ENCODE measurements at regions not wholly inside any gene's neighbourhood (a gene's known extent, or its start where the extent isn't known, plus 50 kb on each side); places are given as distances from the start of the nearest gene placed in this dataset.

DNA sequence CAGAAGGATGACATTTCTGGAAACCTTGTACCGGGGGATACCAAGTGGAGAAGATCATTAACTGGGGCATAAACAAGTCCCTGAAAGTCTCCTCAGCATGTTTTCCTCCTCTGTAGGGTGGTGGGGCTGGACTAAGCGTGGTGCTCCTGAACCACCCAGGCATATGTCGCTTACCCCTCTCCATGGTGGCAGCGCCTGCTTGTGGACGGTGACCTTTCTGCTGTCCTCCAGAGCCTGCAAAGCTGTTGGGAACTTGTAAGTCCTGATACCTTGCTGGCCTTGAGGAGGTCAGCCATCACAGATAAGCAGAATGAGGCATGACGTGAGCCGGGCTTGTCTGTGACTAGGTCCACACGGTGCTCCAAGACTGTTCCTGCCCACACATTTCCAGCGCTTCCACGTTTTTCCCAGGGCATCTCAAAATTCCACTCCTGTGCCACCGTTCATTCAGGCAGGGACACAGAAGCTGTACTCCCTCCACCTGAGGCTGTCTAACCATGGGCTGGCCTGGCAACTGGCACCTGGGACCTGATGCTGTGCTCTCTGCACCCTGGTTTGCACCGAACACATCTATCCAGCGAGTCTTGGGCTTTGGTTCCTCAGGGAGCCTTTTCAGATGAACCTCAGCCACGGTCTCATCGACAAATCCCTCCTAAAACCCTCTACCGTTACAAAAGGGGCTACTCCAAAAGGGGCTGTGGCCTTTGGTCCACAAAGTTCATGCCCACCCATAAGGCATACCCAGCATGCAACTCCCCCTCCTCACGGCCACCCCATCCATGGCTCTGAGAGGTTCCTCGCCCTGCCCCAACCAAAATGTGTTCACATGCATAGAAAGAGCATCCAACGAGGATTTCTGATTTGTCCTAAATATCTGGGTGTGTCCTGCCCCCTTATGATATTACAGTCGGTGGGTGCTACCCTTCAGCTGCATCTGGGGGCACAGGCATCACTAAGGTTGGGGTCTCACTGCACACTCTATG, 199.6 kb upstream of the DIO3 start:
- H3K27ac ChIP-seq (ENCODE audit: insufficient read depth, low read depth, low read length): no peak overlapping the region
- POLR2A ChIA-PET: no interaction called here
- no peaks in the 10 kb centered on the region for H4K20me1 ChIP-seq (replicated peaks; ENCODE audit: control insufficient read depth, extremely low read depth, insufficient read depth, low read length)
- FAIRE-seq (no peak), DNase-seq (ENCODE audit: low read depth, low spot score) (no peak)
- no peaks in the 10 kb centered on the region for H3K27me3 ChIP-seq (ENCODE audit: control insufficient read depth in 2 of 2, insufficient read depth in 2 of 2, low read length in 2 of 2)
- TF ChIP-seq EZH2 (IDR thresholded peaks at IDR 0.05; ENCODE audit: borderline replicate concordance, low read depth, low read length, severe bottlenecking) (no peak), JUN (IDR thresholded peaks at IDR 0.05; ENCODE audit: borderline replicate concordance, insufficient read depth, insufficient read length, low read depth) (no peak), MYC (IDR thresholded peaks at IDR 0.05; ENCODE audit: low read depth, low read length) (no peak), GATA2 (IDR thresholded peaks at IDR 0.05; ENCODE audit: insufficient read depth, insufficient read length, low read depth, low read length) (no peak), POLR2AphosphoS5 (IDR thresholded peaks at IDR 0.05; ENCODE audit: insufficient read depth, low read depth, low read length) (no peak), POLR2A (IDR thresholded peaks at IDR 0.05; ENCODE audit: low read depth, low read length) (no peak), FOS (IDR thresholded peaks at IDR 0.05; ENCODE audit: borderline replicate concordance, insufficient read depth, low read length) (no peak)
- TF ChIP-seq, protein P1, sequence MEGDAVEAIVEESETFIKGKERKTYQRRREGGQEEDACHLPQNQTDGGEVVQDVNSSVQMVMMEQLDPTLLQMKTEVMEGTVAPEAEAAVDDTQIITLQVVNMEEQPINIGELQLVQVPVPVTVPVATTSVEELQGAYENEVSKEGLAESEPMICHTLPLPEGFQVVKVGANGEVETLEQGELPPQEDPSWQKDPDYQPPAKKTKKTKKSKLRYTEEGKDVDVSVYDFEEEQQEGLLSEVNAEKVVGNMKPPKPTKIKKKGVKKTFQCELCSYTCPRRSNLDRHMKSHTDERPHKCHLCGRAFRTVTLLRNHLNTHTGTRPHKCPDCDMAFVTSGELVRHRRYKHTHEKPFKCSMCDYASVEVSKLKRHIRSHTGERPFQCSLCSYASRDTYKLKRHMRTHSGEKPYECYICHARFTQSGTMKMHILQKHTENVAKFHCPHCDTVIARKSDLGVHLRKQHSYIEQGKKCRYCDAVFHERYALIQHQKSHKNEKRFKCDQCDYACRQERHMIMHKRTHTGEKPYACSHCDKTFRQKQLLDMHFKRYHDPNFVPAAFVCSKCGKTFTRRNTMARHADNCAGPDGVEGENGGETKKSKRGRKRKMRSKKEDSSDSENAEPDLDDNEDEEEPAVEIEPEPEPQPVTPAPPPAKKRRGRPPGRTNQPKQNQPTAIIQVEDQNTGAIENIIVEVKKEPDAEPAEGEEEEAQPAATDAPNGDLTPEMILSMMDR (IDR thresholded peaks at IDR 0.05; ENCODE audit: extremely low read depth in 1 of 2, insufficient read depth in 1 of 2, low read depth in 1 of 2, low read length in 2 of 2): no peak
- TF ChIP-seq, protein P2, sequence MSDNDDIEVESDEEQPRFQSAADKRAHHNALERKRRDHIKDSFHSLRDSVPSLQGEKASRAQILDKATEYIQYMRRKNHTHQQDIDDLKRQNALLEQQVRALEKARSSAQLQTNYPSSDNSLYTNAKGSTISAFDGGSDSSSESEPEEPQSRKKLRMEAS (IDR thresholded peaks at IDR 0.05; ENCODE audit: insufficient read depth, insufficient read length): no peak
- no peak overlapping the region for H3K9ac ChIP-seq (replicated peaks; ENCODE audit: extremely low read depth, insufficient read depth, low read length)
- H3K9me3 ChIP-seq (replicated peaks; ENCODE audit: control insufficient read depth, insufficient read depth, low read length): no peaks in the 10 kb centered on the region
- no peaks in the 10 kb centered on the region for H3K9me1 ChIP-seq (replicated peaks; ENCODE audit: control insufficient read depth, extremely low read depth, insufficient read depth, low read length)
- no peak overlapping the region for H3K4me2 ChIP-seq (ENCODE audit: insufficient read depth, low read length)
- no peaks in the 10 kb centered on the region for H3K4me1 ChIP-seq (ENCODE audit: control insufficient read depth, extremely low read depth, insufficient read depth, low read length)
- intact Hi-C loops (cut with micrococcal nuclease): no loop called here
- no peak overlapping the region for H3K4me3 ChIP-seq (replicated peaks in 1 of 3; ENCODE audit: insufficient read depth in 1 of 3, low read depth in 1 of 3, low read length in 3 of 3)
- no TSS peak for BruUV-seq (replicated peaks)
- dilution Hi-C loops (cut with MboI; ENCODE audit: extremely low pct_ligation_motif_present, low sequenced_read_pairs): no loop called here
- H3K79me2 ChIP-seq (ENCODE audit: control insufficient read depth, insufficient read depth, low read length): no peaks in the 10 kb centered on the region
- no peak overlapping the region for H2AFZ ChIP-seq (ENCODE audit: low read depth, low read length)
- H3K36me3 ChIP-seq (ENCODE audit: control insufficient read depth in 2 of 2, extremely low read depth in 1 of 2, insufficient read depth in 2 of 2, low read length in 2 of 2): no peaks in the 10 kb centered on the region
- CTCF ChIA-PET: no interaction called here

Data from endothelial cell of umbilical vein (primary cell).